ENCODE measurements at regions not wholly inside any gene's neighbourhood (a gene's known extent, or its start where the extent isn't known, plus 50 kb on each side); places are given as distances from the start of the nearest gene placed in this dataset.

DNA sequence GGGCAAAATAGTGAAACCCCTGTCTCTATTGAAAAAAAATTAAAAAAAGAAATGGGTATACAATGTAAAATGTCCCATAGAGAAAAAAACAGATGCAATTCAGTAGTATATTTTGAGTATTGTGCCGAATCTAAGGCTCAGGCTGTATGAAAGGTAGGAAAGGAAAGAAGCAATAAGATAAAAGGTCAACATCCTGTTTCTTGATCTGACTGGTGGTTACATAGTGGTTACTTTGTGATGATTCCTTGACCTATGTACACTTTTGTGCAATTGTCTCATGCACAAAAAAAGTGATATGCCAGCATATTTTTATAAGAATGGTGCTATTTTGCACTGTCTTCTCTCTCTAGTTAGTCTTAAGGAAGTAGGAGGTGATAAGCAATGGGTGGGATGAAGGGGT, 1333.7 kb upstream of the TMEFF2 start:
- no peak for TF ChIP-seq TCF7L2 (IDR thresholded peaks at IDR 0.05; ENCODE audit: borderline replicate concordance, extremely low read depth, insufficient read depth, insufficient read length)
- TF ChIP-seq CTCF (IDR thresholded peaks at IDR 0.05 in 2 of 3, conservative IDR thresholded peaks at IDR 0.05 in 1 of 3; ENCODE audit: borderline replicate concordance in 1 of 3, insufficient read depth in 1 of 3, low read depth in 2 of 3, low read length in 2 of 3), result no peak
- TF ChIP-seq JUND (IDR thresholded peaks at IDR 0.05), result no peak
- TF ChIP-seq EZH2 (IDR thresholded peaks at IDR 0.05), result no peak

All from HCT116 (cell line).